DMS79 treated with DMSO at 0.1 percent for 48 hours (cell line): ENCODE measurements at regions not wholly inside any gene's neighbourhood (a gene's known extent, or its start where the extent isn't known, plus 50 kb on each side); places are given as distances from the start of the nearest gene placed in this dataset.

Experiments
- DNase-seq: peaks from one replicate; lab custom pipeline; 2025; lab: John Stamatoyannopoulos, UW

GRCh38 chr10:111347386-111348013 lies 270.7 kb downstream of the ADRA2A start:
- peak; percentile 36 for DNase-seq

- no peak for DNase-seq
Measured at GRCh38 chr10:111348076-111348475, 271.2 kb downstream of the ADRA2A start.

DNA sequence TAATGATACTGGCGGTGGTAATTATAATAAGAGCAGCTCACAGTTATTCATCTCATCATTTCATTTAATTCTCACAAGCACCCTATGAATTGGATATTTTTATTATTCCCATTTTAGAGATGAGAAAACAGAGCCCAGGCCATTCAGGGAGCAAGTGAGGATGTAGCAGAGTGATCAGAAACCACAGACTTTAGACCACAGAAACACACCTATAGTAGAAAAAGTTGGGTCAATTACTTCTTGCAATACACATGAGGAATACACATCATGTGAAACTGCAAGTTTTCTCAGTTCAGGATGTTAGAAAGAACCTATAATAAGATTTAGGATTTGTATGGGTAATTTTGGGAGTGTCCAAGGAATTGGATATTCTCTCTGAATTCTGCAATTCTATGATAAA lies 278.0 kb downstream of the ADRA2A start:
- DNase-seq: no peak

DNA sequence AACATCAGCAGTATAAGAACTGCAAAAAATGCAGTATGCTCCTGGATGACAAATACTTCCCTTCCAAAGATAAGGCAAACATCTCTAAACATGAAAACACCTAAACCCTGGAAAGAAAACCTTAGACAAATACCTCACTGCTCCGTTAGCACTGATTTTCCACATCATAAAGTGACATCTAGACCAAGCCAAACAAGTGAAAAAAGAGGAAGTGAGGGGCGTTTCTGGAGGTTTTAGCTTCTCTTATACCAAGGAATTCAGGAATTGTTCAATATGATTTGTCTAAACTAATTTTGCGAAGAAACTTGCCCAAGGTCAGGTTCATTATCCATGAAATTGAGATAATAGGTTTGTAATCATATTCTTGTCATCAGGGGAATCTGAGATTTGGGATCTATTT lies 279.7 kb downstream of the ADRA2A start:
- no peak for DNase-seq

DNA sequence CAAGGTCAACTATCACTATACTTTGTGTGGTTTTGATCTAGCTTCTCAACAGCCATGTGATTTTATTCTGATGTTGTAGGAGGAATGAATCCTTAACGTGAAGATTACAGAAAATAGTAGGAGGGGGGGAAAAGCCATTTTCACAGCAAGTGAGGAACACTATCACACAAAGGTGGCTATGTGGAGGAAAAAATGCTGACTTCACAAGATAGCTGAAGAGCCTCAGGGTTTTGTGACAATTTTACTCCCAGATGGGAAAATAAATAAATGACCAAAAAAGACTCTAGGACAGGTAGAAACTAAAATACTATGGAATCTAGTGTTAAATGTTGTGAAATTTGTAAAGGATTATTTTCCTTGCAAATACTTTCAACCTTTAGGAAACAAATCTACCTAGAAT lies 281.0 kb downstream of the ADRA2A start:
- DNase-seq: no peak

GRCh38 chr10:111360260-111360925 lies 283.6 kb downstream of the ADRA2A start:
- peak; percentile 38 for DNase-seq

- DNase-seq: no peak
Measured at GRCh38 chr10:111367531-111367930, 290.7 kb downstream of the ADRA2A start.

GRCh38 chr10:111370101-111370500 lies 293.3 kb downstream of the ADRA2A start:
- DNase-seq: no peak

- no peak for DNase-seq
Measured at GRCh38 chr10:111373696-111374095, 296.9 kb downstream of the ADRA2A start.

- no peak for DNase-seq
Measured at GRCh38 chr10:111379534-111380187, 302.8 kb downstream of the ADRA2A start.

GRCh38 chr10:111384556-111384955 lies 307.7 kb downstream of the ADRA2A start:
- DNase-seq: no peak

- no peak for DNase-seq
Measured at GRCh38 chr10:111390813-111391563, 314.2 kb downstream of the ADRA2A start.

DNA sequence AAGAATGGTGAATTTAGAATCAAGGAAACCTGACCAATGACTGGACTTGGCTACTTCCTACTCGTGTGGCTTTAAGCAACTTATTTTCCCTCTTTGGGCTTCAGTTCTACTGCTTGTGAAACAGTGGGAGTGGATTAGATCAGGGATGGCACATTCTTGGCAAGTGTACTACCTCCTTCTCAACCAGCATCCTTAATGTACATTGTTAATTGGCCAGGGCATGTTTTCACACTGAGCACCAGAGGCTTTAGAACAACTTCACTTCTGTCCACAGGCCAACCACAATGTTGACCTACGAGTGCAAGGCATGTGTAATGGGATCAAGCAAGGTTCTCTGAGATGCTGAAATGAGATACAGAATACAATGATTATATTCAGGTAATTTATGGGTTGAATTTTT lies 315.3 kb downstream of the ADRA2A start:
- DNase-seq: no peak

- no peak for DNase-seq
Measured at GRCh38 chr10:111392910-111393309, 316.1 kb downstream of the ADRA2A start.

DNA sequence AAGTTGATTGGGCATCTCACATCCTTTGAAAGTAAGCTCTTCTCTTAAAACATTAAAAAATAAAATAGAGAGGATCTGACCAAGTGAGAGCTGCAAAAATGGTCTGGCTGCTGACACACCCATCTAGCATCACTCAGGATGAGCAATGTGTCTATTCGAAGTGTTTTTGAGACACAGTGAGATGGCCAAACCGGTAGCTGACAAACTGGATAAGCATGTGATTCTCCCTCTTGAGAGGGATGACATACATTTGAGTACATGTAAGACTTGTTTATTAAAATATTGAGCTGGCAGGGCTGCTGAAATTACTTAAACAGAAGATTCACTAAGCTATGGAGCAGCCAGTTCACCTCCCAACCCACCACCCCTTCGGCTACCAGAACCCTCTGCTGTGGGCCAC lies 333.9 kb downstream of the ADRA2A start:
- DNase-seq: no peak

DNA sequence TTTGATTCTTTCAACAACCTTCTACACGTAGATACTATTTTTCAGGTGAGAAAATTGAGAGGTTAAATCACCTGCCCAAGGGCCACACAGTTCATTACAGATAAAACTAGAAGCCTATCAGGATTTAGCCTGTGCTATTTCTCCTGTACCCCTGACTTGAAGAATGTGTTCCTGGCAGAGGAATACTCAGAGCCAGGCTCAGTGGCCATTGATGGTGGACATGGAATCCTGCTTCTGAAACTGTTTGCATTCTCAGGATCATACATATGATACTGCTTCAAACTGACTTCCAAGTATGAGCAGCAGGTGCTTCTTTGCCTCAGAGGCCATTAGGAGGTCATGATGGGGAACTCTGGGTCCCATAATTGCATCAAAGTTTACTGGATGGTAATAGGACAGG lies 348.6 kb downstream of the ADRA2A start:
- no peak for DNase-seq

DNA sequence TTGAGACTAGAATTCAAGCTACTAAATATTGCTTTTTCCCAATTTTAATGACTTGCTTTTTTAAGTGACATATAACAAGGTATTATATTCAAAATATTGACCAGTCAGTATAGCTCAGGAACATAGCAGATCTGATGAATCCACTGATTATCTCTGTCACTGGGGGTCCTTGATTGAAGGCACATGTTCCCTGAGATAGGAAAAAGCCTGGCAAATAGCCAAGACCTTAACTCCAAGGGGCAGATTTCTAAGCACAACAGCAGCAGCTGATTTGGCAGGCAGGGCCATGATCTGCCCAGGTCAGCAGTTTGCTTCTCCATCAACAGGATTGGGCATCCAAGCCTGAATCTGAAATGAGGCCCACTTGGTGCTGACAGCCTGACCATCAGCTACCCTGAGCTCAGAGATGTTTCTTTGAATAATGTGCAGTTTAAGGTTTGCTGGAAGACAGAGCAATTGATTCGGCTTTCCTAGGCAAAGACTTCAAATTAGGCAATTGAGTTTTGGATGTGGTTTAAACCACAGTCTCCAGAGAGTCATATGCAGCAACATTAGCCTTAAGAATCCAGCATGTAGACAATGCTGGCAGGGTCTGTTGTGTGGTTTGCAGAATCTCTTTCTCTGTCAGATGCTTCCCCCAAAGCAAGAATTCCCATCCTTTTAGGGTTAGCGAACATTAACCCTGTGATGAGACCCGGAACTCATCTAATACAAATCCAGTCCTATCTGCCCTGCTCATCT lies 352.6 kb downstream of the ADRA2A start:
- no peak for DNase-seq

DNA sequence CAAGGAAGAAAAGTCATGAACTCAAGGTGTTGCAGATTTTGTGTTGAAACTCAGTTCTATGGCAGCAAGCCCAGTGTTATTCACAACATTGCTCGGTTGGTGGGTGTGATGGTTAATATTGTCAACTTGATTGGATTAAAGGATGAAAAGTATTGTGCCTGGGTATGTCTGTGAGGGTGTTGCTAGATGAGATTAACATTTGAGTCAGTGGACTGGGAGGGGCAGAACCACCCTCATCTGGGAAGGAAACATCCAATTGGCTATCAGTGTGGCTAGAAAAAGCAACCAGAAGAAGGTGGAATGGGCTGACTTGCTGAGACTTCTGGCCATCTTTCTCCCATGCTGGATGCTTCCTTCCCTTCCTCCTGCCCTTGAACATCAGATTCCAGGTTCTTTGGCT lies 353.2 kb downstream of the ADRA2A start:
- DNase-seq: no peak

- no peak for DNase-seq
Measured at GRCh38 chr10:111432588-111432987, 355.8 kb downstream of the ADRA2A start.

DNA sequence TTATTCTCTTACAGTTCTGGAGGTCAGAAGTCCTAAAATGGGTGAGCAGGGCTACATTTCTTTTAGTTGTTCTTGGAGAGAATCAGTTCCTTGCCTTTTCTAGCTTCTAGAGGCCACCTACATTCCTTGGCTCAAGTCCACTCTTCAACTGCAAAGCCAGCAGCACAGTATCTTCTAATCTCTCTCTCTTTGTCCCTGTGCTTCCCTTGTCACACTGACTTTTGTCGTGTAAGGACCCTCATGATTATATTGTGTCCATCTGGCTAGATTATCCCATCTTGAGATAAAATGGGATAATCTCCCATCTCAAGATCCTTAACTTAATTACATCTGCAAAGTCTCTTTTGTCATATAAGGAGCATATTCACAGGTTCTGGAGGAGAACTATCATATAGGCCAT lies 359.0 kb downstream of the ADRA2A start:
- DNase-seq: no peak

DNA sequence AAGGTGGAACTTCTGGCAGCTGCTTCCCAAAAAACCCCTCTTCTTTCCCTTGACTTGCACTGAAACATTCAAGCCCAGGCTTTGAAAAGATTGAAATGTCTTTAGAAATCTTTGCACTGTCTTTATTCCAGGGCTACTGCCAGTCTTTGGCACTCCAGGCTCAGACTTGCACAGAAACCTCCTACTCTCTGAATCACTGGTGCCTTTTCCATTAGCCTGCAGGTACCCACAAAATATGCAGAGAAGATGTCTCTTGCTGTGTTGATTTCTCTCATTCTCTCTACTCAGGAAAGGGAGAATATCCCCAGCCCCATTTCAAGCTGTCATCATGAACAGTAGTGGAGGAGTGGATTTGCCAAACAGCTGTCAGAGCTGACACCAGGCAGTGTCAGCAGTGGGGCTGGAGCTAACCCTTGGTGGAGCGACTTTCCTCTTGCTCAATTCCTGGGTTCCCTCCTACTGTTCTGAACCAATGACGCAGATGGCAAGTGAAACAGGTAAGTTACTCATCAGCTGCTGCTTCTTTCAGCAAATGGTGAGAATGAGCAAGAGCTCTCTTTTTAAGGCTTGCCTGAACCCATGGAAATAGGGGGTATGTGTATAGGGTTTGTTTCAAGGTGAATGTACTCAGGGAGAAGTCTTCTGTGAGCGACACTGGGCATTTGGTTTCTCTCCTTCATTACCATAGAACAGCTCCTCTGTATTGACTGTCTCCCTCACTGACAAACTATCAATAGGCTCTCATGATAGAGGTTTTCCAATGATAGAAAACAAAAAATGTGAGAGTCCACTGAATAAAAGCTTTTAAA lies 362.4 kb downstream of the ADRA2A start:
- no peak for DNase-seq
